HG02970 (cell line): ENCODE measurements at regions not wholly inside any gene's neighbourhood (a gene's known extent, or its start where the extent isn't known, plus 50 kb on each side); places are given as distances from the start of the nearest gene placed in this dataset.
"Not testable (repeated sequence)": the region's sequence is repeated elsewhere in the genome, so short reads cannot be mapped to it uniquely, and the experiment has no call there.

ENCODE experiments used
- ATAC-seq: cut with Tn5 transposase; IDR thresholded peaks from one replicate; pipeline ENCODE4 v1.9.1; 2021; ENCODE audit warnings: mild to moderate bottlenecking, moderate library complexity, moderate number of reproducible peaks; ENCODE audit not compliant: unreplicated experiment, low FRiP score

DNA sequence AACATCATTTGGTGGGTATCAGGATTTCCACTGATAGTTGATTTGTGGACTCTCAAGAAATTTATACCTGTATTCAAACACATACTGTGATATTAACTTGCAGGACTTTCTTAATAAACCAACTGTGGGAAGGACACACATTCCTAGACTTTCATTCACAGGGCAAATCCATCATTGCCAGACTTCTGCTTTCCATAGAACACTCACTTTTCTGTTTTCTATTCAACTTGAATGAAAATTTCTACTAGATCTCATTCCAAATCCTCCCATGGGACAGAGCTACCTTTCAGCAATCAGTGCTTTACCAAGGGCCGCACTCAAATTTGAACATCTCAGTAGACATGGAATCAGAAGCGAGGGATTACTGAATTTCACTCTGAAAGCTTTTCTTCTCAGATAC, 612.5 kb downstream of the IRS1 start:
- no peak for ATAC-seq

DNA sequence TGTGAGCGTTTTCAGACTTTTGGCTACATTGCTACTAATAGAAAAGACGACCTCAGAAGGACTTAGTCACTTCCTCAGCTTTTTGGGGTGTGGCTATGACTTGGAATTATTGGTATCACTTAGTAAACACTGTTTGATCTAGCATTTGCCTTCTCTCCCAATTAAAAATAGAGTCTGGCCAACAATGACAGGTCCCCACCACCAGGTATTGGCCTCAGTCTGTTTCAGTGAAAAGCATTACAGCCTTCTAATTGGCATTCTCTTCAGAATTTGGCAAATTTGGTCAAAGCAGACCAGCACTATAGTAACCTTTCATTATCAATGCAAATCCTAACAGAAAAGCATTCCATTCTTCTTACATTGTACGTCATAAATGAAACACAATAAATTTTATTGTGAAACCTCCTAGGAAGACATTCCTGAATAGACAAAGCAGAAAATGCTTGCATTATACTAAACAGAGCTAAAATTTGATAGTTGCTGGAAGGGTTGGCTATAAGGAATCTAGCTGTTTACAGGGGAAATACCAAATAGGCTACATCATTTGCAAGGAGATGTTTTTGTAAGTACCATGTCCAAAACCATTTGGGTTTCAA, 613.9 kb downstream of the IRS1 start:
- no peak for ATAC-seq

DNA sequence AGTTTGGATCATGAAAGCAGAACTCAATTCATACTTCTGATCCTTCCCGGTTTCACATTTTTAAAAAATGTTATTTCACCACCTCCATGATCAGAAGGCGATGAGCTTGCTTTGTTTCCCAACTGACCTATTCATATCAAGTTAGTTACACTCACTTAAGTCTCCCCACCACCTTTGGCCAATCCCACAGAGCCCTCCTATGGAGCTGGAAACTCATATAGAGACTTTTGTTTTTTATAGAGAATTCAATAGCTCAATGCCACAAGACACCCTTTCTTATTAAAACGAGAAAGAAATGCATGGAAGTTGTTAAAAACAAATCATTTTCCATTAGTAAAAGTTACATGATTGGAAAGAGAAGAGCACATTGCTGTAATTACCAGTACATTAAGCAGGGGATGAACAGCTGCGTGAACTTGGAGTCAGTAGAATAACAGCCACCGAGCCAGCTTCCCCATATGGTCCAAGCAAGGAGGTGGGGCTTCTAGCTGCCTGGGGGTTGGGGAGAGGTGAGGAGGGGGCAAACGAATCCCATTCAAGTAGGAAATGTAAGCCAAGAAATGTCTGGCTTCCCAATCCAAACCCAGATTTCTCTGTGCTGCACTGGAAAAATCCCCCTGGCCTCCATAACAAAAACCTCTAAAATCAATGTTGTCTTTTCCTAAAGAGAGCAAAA, 614.5 kb downstream of the IRS1 start:
- no peak for ATAC-seq

DNA sequence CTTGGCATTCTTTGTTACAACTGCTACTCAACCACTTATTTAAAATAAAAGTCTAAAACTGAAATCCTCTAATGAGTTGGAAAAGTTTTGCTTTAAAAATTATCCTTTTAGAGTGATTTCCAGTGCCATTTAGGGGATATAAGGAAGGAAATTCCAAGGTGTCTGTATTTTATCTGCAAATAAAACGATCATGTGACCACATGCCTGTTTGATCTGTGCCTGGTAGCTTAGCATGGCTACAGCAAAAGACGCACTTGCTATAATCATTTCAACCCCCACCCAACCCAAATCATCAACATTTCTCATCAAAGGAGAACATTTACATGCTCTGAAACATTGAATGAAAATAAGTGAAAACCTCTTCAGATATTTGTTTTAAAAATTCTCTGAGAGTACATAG, 615.1 kb downstream of the IRS1 start:
- ATAC-seq: no peak

DNA sequence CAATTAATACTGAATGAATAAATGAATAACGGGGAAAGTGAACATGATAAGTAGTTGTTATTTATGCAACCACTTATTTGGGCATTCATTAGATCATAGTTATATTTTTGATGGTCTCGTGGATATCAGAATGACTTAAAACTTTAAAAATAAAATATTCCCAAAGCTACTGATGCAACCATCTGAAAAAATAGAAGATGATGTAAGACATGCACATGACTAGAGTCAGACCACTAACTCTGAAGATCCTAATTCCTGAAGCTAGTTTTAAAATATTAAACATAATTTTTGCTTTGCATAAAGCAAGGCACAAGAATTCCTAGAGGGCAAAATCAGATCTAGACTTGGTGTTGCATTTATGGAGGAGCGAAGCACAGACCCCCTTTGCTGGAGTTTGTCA, 616.1 kb downstream of the IRS1 start:
- ATAC-seq: no peak

DNA sequence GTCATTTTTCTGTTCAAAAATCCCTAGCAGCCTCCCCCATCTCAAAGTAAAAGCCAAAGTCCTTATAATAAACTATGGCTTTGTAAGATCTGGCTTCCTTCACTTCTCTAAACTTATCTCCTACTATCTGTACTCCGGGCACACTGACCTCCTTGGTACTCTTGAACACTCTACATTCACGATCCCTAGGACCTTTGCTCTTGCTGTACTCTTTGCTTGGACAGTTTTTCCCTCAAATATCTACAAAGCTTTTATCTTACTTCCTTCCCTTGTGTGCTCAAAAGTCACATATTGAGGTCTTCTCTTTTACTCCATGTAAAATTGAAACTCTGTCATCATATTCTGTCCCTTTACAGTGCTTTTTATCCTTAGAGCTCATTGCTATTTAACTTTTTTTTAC, 616.6 kb downstream of the IRS1 start:
- no peak for ATAC-seq

DNA sequence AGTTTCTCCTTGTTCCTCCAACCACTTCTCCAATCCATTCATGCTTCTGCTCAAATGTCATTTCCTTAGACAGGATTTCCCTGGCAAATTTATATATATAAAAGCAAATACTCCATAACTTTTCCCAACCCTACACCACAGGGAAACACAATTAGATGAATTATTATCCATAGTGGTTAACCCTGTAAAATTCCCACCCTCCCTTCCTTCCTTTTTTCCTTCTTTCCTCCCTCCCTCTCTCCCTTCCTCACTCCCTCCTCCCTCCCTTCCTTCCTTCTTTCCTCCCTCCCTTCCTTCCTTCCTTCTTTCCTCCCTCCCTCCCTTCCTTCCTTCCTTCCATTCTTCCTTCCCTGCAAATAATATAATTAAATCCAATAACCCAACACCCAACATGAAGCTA, 617.7 kb downstream of the IRS1 start:
- ATAC-seq: no peak

DNA sequence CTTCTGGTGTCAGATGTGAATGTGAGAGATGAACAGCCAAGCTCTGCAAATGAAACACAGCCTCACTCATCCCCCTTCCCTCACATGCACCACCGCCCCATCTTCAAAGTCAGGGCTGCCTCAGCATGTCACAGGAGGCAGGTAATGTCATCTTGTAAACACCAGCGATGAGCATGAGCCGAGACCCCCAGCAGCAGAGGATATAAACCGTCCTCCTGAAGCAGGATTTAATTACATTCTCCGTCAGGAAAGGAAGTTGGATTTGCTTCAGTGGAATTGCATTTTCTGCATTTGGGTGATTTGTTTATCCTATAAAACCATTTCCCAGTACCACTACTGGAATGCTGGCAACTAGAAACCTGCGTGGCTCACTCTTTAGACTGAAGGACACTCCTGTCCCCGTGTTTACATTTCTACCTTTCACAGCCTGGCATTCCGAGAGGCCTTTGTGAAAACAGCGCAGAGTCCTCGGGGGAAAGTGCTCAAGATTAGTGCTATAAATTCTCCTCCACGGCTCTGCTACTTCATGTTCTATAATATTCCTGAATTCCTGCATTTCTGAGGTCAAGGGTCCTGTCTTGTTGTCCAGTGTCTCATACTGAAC, 619.2 kb downstream of the IRS1 start:
- no peak for ATAC-seq

DNA sequence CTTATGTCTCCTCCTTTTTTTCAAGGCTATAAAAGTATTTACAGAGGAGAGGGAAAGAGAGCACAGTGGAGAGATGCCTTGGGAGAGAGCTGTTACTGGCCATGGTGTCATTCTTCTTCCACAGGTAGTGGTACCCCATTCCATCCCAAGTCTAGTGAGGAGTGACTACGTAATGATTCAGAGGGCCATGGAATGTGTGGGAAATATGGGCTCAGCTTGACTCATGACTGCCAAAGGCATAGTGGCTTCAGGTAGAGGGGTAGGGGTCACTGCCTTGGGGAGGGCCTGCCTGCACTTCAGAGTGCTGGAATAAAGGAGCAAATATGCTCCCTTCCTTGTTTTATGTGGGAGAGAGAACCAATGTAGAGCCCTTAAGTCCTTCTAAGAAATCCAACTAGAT, 620.6 kb downstream of the IRS1 start:
- no peak for ATAC-seq

DNA sequence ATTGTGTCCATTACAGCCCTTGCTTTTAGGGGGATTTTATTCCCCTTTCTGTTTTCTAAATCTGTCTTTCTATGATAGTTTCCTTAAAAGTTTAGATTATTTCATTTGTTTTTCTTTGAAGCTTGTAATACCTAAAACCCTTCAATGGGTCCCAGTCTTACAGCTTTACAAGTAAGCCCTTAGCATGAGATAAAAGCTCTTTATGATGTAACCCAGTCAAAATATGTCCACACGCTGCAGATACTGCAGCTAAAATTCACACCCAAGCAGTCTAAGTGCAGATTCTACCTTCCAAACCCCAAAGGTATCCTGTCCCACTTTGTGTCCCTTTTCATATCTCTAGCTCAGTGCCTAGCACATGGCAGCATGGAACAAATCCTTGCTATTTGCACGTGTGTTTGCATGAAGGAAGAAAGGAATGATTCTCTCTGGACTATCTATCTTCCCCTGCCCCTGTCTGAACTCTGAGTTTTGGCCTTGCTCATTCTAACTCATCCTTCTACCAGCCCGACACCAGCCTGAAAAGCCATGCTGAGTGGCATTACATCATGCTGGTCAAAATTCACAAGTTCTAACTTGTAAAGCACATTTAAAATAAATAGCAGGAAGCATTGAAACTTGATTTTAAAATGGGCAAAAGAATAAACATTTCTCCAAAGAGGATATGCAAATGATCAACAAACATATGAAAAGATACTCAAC, 623.2 kb downstream of the IRS1 start:
- ATAC-seq: no peak

DNA sequence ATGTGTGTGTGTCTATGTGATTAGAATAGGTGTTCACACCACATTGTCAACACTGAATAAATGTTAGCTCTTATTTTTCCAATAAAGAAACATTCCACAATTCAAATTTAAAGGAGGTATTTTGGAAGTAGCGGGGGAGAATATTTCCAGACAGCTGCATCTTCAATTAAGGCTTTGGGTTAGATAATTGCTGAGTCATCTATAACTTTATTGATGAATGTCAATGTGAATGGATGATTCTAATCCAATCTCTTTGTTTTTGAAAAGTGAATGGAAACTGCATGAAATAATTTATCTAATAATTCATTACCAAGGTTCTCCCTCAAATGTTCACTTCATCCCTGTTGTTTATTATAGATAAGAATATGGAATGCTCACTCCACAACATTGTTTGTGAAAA, 625.2 kb downstream of the IRS1 start:
- no peak for ATAC-seq

DNA sequence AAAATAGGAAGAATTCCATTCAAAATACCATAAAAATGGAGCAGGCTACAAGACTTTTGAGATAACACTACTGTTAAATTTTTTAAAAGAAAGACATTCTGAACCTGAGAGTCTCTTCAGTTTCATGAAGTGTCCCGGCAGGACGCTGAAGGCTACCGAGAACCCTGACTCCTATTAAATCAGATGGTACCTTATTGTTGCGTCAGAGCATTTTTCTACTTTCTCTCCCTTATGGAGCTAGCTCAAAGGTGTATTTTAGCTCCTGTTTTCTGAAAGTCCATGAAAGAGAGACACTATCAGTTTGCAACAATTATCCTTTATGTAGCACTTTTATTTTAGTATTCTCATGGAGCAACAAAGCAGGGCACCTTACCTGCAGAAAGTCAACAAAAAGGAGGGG, 626.7 kb downstream of the IRS1 start:
- ATAC-seq: no peak

DNA sequence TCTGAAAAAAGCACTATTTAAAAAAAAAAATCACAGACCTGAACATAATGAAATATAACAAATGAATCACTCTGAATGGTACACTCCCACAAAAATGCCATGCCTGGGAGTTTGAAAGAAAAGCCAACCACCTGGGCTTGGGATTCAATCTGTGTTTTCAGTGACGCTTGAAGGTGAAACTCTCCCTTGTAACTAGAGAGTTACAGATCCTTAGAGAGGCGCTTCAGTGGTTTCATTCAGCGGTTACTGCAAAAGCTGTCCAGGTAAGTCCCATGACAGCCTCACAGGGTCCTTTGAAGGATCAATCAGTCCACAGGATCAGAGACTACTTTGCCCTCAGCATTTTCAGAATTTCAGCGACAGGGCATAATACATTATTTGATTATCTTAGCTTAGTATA, 627.3 kb downstream of the IRS1 start:
- no peak for ATAC-seq

DNA sequence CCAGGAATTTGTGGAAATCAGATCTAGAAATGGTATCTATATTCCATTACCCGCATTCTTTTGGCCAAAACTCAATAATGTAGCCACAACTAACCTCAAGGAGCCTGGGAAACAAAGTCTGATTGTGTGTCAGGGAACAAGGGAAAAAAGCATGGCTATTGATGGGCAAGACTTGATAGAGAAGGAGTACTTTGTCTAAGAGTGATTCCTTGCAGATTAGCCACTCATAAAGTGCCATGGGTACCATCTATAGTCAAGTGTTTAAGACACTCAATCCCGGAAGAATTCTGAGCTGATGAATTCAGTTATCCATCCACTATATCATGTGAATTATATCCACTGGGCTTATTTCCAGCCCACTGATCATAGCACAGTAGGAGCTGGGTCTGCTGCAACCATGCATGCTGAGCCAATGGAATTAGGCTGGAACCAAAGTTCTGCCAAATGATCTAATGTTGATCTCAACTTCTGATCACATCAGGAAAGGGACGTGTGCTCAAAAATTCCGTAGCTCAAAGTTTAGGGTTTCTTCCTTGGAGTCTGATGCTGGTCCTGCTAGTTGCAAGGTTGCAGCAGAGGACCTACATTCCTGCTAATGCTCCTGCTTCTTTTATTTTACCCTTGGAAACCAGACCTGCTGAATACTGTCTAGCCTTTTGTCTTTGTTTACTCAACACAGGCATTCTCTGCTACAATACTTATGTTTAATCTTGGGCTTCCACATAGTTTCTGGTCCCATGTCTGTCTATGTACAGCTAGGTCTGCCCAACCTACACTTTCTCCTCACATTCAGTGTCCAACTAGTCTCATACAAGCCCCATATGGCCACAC, 629.7 kb downstream of the IRS1 start:
- ATAC-seq: no peak

DNA sequence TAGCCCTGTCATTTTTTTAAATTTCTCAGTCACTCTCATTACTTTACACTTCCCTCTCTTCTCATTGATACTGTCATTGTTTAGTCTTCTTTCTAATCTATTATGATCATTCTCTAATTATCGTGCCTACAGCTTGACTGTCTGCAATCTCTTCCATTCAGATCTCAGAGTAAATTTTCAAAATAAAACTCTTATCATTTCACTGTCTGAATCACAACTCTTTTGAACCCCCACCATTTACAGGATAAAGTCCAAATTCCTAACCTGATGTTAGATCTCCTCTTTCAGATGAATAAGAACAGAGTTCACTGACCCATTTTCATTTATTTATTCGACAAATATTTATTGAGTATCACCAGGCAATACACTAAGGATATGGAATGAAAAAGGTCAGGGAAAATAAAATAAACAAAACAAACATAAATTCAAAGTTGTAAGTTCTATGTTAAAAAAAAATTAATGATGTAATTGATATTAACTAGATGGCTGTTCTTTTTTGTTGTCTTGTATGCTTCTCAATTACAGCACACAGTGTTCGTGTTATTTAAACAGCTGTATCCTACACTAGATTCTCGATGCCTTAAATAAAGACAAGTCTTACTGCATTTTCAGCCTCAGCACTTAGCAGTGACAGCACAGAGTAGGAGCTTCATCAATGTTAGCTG, 631.0 kb downstream of the IRS1 start:
- no peak for ATAC-seq

DNA sequence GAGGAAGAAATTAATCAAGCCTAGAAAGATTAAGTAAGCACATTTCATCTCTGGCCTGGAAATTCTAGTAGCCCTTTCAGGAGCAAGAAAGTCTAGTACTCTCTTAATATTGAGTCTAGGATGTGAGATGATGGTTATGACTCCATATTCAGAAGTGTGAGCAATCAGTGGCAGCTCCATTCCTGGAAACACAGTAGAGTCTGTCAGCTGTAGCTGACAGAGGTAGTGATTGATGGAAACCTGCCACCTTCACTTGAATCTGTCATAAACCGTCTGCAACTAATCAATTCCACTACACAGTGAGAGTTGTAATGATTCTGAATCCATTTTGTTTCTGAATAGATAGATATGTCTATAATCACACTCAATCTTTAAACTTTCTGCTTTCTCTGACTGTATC, 635.1 kb downstream of the IRS1 start:
- no peak for ATAC-seq

DNA sequence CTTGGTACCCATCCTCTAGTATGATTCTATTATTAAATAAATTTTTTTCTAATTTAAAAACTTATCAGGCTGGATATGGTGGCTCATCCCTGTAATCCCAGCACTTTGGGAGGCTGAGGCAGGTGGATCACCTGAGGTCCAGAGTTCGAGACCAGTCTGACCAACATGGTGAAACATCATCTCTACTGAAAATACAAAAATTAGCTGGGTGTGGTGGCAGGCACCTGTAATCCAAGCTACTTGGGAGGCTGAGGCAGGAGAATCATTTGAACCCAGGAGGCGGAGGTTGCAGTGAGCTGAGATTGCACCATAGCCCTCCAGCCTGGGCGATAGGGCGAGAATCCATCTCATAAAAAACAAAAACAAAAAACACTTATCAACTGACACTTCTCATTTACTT, 639.0 kb downstream of the IRS1 start:
- ATAC-seq: not testable (repeated sequence)

DNA sequence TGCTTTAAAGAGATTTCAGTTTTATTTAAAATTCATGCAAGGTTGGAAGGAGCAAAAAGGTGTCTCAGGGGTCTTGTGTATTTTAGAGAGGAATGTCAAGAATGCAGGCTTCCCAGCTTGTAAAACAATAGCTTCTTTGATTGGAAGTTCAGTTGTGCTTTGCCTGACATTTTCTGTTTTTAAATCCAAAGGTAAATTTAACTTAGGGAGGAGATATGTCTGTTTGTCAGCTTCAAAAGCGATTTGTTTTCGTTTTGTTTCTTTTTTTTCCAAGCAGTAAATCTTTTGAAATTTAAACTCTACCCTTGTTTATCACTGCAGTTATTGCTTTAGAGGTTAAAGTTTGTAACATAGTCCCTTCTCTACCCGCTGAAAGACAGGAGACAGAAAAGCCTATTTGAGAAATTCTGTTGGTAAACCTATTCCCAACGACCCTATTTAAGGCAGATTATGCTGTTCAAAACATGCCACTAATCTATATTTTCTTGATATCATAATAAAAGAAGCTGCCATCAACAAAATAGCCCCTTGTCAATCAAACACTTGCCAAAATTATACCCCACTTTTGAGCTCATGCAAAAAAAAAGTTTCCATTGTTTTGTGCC, 639.6 kb downstream of the IRS1 start:
- ATAC-seq: no peak

DNA sequence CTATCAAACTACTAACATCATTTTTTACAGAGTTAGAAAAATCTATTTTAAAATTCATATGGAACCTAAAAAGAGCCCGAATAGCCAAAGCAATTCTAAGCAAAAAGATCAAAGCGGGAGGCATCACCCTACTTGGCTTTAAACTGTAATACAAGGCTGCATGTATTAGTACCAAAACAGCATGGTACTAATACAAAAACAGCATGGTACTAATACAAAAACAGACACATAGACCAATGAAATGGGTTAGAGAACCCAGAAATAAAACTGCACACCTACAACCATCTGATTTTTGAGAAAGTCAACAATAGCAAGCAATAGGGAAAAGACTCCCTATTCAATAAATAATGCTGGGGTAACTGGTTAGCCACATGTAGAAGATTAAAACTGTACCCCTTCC, 640.7 kb downstream of the IRS1 start:
- no peak for ATAC-seq

DNA sequence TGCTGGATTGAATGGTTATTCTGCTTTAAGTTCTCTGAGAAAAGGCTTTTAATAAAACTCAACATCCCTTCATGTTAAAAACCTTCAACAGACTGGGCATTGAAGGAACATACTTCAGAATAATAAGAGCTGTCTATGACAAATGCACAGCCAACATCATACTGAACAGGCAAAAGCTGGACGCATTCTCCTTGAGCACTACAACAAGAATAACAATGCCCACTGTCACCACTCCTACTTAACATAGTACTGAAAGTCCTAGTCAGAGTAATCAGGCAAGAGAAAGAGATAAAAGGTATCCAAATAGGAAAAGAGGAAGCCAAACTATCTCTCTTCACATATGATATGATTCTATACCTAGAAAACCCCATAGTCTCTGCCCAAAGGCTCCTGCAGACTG, 641.4 kb downstream of the IRS1 start:
- no peak for ATAC-seq
